ENCODE measurements at regions not wholly inside any gene's neighbourhood (a gene's known extent, or its start where the extent isn't known, plus 50 kb on each side); places are given as distances from the start of the nearest gene placed in this dataset.

DNA sequence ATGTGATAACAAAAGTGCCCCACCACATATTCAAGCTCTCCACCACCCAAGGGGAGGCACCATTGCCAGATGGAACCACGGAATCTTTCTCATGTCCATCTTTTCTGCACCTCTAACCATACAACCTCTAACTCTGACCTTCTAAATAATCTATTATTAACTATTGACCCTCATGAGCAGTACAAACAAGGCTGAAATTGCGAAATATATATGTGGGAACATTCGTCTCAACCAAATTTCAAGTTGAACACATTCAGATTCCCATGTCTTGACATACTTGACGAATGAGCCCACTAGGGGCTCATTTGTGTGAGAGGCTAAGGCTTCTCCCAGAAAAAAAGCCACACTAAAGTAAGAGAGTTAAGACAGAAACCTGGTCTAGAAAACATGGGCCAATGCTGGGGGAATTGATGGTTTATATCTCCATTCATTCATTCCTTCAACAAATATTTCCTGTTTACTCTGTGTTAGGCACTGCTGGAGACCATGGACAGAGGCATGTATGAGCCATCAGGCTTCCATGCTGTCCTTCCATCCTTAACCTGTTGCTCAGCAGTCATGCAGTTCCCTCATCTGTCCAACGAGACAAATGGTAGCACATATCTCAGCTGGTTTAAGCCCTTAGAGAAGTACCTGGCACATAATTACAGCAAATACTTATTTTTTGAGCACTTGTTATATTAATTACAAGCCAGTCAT, 130.4 kb downstream of the ESM1 start:
- ATAC-seq = no peak
- Histone ChIP-seq H3K27ac (no peak overlapping the region), H3K9me3 (peaks cover 0 to 27% (median 0%) of the 10 kb centered on the region in 3 donors), H3K4me1 (no peaks in the 10 kb centered on the region), H3K4me3 (no peak overlapping the region), H3K36me3 (no peaks in the 10 kb centered on the region), H3K27me3 (no peaks in the 10 kb centered on the region)
- TF ChIP-seq POLR2A (IDR thresholded peaks at IDR 0.05) (no peak), CTCF (IDR thresholded peaks at IDR 0.05) (no peak), EP300 (IDR thresholded peaks at IDR 0.05) (no peak), POLR2AphosphoS5 (IDR thresholded peaks at IDR 0.05) (no peak)
- 77 to 78% methylated on average over 5 of the region's 5 CpGs for WGBS, 2 donors (ENCODE audit: low coverage in 1 of 2)

GRCh38 chr5:54852007-54852406, 133.4 kb downstream of the ESM1 start:
- TF ChIP-seq CTCF (IDR thresholded peaks at IDR 0.05) = no peak
- WGBS, 2 donors (ENCODE audit: low coverage in 1 of 2) = 50 to 60% methylated on average over 3 of the region's 3 CpGs
- Histone ChIP-seq H3K27ac (no peak overlapping the region), H3K4me1 (no peaks in the 10 kb centered on the region), H3K27me3 (peaks cover 6% of the 10 kb centered on the region), H3K4me3 (no peak overlapping the region), H3K36me3 (no peaks in the 10 kb centered on the region), H3K9me3 (peaks cover 0 to 3% (median 0%) of the 10 kb centered on the region in 3 donors)
- no peak for ATAC-seq

- 46 to 63% methylated on average over 2 to 4 of the region's 4 CpGs for WGBS, 2 donors (ENCODE audit: low coverage in 1 of 2)
- Histone ChIP-seq H3K9me3 (no peaks in the 10 kb centered on the region), H3K27me3 (peaks cover 6% of the 10 kb centered on the region), H3K4me3 (no peak overlapping the region), H3K36me3 (no peaks in the 10 kb centered on the region), H3K4me1 (no peaks in the 10 kb centered on the region), H3K27ac (no peak overlapping the region)
- no peak for ATAC-seq
- TF ChIP-seq CTCF (IDR thresholded peaks at IDR 0.05) (no peak), POLR2AphosphoS5 (IDR thresholded peaks at IDR 0.05) (no peak)
Measured at GRCh38 chr5:54851449-54851848, 133.9 kb downstream of the ESM1 start.

DNA sequence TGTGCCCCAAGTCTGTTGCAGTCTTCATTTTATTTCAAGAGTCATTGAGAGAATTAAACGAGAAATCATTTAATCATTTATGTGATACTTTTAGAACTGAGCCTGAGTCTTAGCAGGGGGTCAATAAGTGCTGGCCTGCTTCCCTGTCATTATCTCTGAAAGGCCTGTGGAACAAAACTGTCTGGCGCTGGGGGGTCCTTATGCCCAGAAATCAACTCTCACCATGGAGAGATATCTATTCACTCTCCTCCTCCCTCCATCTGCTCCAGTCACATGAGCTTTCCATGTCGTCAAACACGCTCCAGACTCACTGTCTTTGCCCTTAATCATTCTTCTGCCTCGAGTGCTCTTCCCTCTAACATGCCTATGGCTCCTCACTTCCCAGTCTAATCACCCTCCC, 136.8 kb downstream of the ESM1 start:
- 47 to 54% methylated on average over 3 to 4 of the region's 5 CpGs for WGBS, 2 donors (ENCODE audit: low coverage in 1 of 2)
- H3K4me3 ChIP-seq = no peak overlapping the region

More for the DNA sequence above, 136.8 kb downstream of the ESM1 start:
- peaks cover 0 to 6% (median 0%) of the 10 kb centered on the region in 3 donors for H3K4me1 ChIP-seq
- ATAC-seq = no peak
- no peaks in the 10 kb centered on the region for H3K36me3 ChIP-seq
- peaks cover 6% of the 10 kb centered on the region for H3K27me3 ChIP-seq
- no peak overlapping the region for H3K27ac ChIP-seq
- no peaks in the 10 kb centered on the region for H3K9me3 ChIP-seq
- TF ChIP-seq POLR2AphosphoS5 (IDR thresholded peaks at IDR 0.05) (no peak), POLR2A (IDR thresholded peaks at IDR 0.05) (no peak), CTCF (IDR thresholded peaks at IDR 0.05) (no peak), EP300 (IDR thresholded peaks at IDR 0.05) (no peak)
